ENCODE measurements at regions not wholly inside any gene's neighbourhood (a gene's known extent, or its start where the extent isn't known, plus 50 kb on each side); places are given as distances from the start of the nearest gene placed in this dataset.

DNA sequence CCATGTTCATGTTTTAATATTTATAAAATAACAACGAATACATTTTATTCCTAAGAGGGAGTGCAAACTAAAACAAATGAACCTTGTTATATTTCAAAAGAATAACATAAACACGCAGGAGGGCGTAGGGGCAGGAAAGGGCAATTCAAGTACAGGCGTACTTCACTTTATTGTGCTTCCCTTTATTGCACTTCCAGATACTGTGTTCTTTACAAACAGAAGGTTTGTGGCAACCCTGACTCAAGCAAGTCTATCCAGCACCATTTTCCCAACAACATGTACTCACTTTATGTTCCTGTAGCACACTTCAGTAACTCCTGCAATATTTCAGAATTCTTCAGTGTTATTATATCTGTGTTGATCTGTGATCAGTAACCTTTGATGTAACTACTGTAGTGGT, 84.6 kb upstream of the PLEKHA5 start:
- TF ChIP-seq TAF1 (conservative IDR thresholded peaks at IDR 0.05) (no peak), NR2F2 (IDR thresholded peaks at IDR 0.05) (no peak), RXRA (IDR thresholded peaks at IDR 0.05) (no peak), JUND (IDR thresholded peaks at IDR 0.05) (no peak), GABPA (IDR thresholded peaks at IDR 0.05 in 1 of 2, conservative IDR thresholded peaks at IDR 0.05 in 1 of 2) (no peak)
- TF ChIP-seq, protein P1, sequence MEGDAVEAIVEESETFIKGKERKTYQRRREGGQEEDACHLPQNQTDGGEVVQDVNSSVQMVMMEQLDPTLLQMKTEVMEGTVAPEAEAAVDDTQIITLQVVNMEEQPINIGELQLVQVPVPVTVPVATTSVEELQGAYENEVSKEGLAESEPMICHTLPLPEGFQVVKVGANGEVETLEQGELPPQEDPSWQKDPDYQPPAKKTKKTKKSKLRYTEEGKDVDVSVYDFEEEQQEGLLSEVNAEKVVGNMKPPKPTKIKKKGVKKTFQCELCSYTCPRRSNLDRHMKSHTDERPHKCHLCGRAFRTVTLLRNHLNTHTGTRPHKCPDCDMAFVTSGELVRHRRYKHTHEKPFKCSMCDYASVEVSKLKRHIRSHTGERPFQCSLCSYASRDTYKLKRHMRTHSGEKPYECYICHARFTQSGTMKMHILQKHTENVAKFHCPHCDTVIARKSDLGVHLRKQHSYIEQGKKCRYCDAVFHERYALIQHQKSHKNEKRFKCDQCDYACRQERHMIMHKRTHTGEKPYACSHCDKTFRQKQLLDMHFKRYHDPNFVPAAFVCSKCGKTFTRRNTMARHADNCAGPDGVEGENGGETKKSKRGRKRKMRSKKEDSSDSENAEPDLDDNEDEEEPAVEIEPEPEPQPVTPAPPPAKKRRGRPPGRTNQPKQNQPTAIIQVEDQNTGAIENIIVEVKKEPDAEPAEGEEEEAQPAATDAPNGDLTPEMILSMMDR (IDR thresholded peaks at IDR 0.05; ENCODE audit: low read depth, low read length, missing input control) = no peak
- TF ChIP-seq, protein P2, sequence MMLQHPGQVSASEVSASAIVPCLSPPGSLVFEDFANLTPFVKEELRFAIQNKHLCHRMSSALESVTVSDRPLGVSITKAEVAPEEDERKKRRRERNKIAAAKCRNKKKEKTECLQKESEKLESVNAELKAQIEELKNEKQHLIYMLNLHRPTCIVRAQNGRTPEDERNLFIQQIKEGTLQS (IDR thresholded peaks at IDR 0.05) = no peak
- TF ChIP-seq, protein P3, sequence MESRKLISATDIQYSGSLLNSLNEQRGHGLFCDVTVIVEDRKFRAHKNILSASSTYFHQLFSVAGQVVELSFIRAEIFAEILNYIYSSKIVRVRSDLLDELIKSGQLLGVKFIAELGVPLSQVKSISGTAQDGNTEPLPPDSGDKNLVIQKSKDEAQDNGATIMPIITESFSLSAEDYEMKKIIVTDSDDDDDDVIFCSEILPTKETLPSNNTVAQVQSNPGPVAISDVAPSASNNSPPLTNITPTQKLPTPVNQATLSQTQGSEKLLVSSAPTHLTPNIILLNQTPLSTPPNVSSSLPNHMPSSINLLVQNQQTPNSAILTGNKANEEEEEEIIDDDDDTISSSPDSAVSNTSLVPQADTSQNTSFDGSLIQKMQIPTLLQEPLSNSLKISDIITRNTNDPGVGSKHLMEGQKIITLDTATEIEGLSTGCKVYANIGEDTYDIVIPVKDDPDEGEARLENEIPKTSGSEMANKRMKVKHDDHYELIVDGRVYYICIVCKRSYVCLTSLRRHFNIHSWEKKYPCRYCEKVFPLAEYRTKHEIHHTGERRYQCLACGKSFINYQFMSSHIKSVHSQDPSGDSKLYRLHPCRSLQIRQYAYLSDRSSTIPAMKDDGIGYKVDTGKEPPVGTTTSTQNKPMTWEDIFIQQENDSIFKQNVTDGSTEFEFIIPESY (IDR thresholded peaks at IDR 0.05) = no peak
- TF ChIP-seq, protein P4, sequence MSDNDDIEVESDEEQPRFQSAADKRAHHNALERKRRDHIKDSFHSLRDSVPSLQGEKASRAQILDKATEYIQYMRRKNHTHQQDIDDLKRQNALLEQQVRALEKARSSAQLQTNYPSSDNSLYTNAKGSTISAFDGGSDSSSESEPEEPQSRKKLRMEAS (IDR thresholded peaks at IDR 0.05) = no peak

All from liver (tissue), 3 donors.